GM19351 (cell line): ENCODE measurements at regions not wholly inside any gene's neighbourhood (a gene's known extent, or its start where the extent isn't known, plus 50 kb on each side); places are given as distances from the start of the nearest gene placed in this dataset.

Experiments
- ATAC-seq: cut with Tn5 transposase; IDR thresholded peaks from one replicate; pipeline ENCODE4 v1.9.1; 2021; ENCODE audit warnings: mild to moderate bottlenecking, moderate library complexity; ENCODE audit not compliant: unreplicated experiment

GRCh38 chr5:107294211-107294550 is 376.6 kb downstream of the EFNA5 start:
- peak; percentile 68 for ATAC-seq

- peak; percentile 10 for ATAC-seq
Observed at GRCh38 chr5:107293541-107294210, 377.1 kb downstream of the EFNA5 start.

GRCh38 chr5:107291866-107292265 is 378.9 kb downstream of the EFNA5 start:
- ATAC-seq, result no peak

- ATAC-seq, result no peak
Observed at GRCh38 chr5:107290780-107291398, 379.8 kb downstream of the EFNA5 start.

- peak; percentile 88 for ATAC-seq
Observed at GRCh38 chr5:107289030-107289714, 381.6 kb downstream of the EFNA5 start.

GRCh38 chr5:107286447-107287098 is 384.2 kb downstream of the EFNA5 start:
- no peak for ATAC-seq

- peak; percentile 30 for ATAC-seq
Observed at GRCh38 chr5:107285772-107286171, 385.0 kb downstream of the EFNA5 start.

- ATAC-seq, result no peak
Observed at GRCh38 chr5:107284822-107285525, 385.8 kb downstream of the EFNA5 start.

GRCh38 chr5:107282061-107282460 is 388.7 kb downstream of the EFNA5 start:
- no peak for ATAC-seq

- ATAC-seq, result no peak
Observed at GRCh38 chr5:107278774-107279173, 392.0 kb downstream of the EFNA5 start.

GRCh38 chr5:107277485-107278125 is 393.1 kb downstream of the EFNA5 start:
- no peak for ATAC-seq

- ATAC-seq, result no peak
Observed at GRCh38 chr5:107275333-107275732, 395.4 kb downstream of the EFNA5 start.

GRCh38 chr5:107274571-107274970 is 396.2 kb downstream of the EFNA5 start:
- ATAC-seq, result no peak

GRCh38 chr5:107272954-107273353 is 397.8 kb downstream of the EFNA5 start:
- no peak for ATAC-seq

- no peak for ATAC-seq
Observed at GRCh38 chr5:107272509-107272908, 398.2 kb downstream of the EFNA5 start.

GRCh38 chr5:107271682-107272350 is 398.9 kb downstream of the EFNA5 start:
- no peak for ATAC-seq

GRCh38 chr5:107270561-107270960 is 400.2 kb downstream of the EFNA5 start:
- ATAC-seq, result no peak

GRCh38 chr5:107269678-107270077 is 401.1 kb downstream of the EFNA5 start:
- ATAC-seq, result no peak

- no peak for ATAC-seq
Observed at GRCh38 chr5:107269256-107269655, 401.5 kb downstream of the EFNA5 start.

- ATAC-seq, result no peak
Observed at GRCh38 chr5:107268241-107268640, 402.5 kb downstream of the EFNA5 start.
